ENCODE measurements at regions not wholly inside any gene's neighbourhood (a gene's known extent, or its start where the extent isn't known, plus 50 kb on each side); places are given as distances from the start of the nearest gene placed in this dataset.

- intact Hi-C loops (cut with DNase I): no loop called here
- no peak for ATAC-seq (ENCODE audit: poor library complexity)
- DNase-seq: no peak
These were observed 121.8 kb downstream of the SLC38A6 start for GRCh38 chr14:61102549-61103466.
